HG02763 (cell line): ENCODE measurements at regions not wholly inside any gene's neighbourhood (a gene's known extent, or its start where the extent isn't known, plus 50 kb on each side); places are given as distances from the start of the nearest gene placed in this dataset.

ENCODE experiments used
- ATAC-seq: cut with Tn5 transposase; IDR thresholded peaks from one replicate; pipeline ENCODE4 v1.9.1; 2021; ENCODE audit warnings: mild to moderate bottlenecking, moderate library complexity; ENCODE audit not compliant: unreplicated experiment

GRCh38 chrX:46447384-46447783 is 97.8 kb downstream of the ZNF674 start:
- ATAC-seq = peak; percentile 8

GRCh38 chrX:46446727-46447378 is 98.4 kb downstream of the ZNF674 start:
- peak; percentile 95 for ATAC-seq

- ATAC-seq = no peak
These were observed 101.2 kb downstream of the ZNF674 start for GRCh38 chrX:46444011-46444410.

- ATAC-seq = no peak
These were observed 108.5 kb downstream of the ZNF674 start for GRCh38 chrX:46436744-46437143.

- no peak for ATAC-seq
These were observed 111.3 kb downstream of the ZNF674 start for GRCh38 chrX:46433892-46434291.

- ATAC-seq = no peak
These were observed 136.4 kb downstream of the ZNF674 start for GRCh38 chrX:46408553-46409407.

GRCh38 chrX:46407753-46408130 is 137.5 kb downstream of the ZNF674 start:
- ATAC-seq = no peak

GRCh38 chrX:46407036-46407752 is 138.0 kb downstream of the ZNF674 start:
- ATAC-seq = no peak

- no peak for ATAC-seq
These were observed 140.4 kb downstream of the ZNF674 start for GRCh38 chrX:46404774-46405173.

- ATAC-seq = no peak
These were observed 144.4 kb downstream of the ZNF674 start for GRCh38 chrX:46400530-46401443.

GRCh38 chrX:46398874-46399273 is 146.3 kb downstream of the ZNF674 start:
- no peak for ATAC-seq

GRCh38 chrX:46398126-46398525 is 147.1 kb downstream of the ZNF674 start:
- no peak for ATAC-seq

- no peak for ATAC-seq
These were observed 158.7 kb downstream of the ZNF674 start for GRCh38 chrX:46386511-46386910.

- no peak for ATAC-seq
These were observed 162.2 kb downstream of the ZNF674 start for GRCh38 chrX:46383006-46383405.

- ATAC-seq = no peak
These were observed 162.6 kb downstream of the ZNF674 start for GRCh38 chrX:46382595-46382994.

GRCh38 chrX:46381630-46382029 is 163.6 kb downstream of the ZNF674 start:
- ATAC-seq = no peak

GRCh38 chrX:46380148-46380752 is 165.0 kb downstream of the ZNF674 start:
- no peak for ATAC-seq

- ATAC-seq = no peak
These were observed 168.9 kb downstream of the ZNF674 start for GRCh38 chrX:46376246-46376885.

GRCh38 chrX:46375831-46376230 is 169.4 kb downstream of the ZNF674 start:
- ATAC-seq = no peak

- no peak for ATAC-seq
These were observed 170.8 kb downstream of the ZNF674 start for GRCh38 chrX:46374371-46374770.
